ENCODE measurements at regions not wholly inside any gene's neighbourhood (a gene's known extent, or its start where the extent isn't known, plus 50 kb on each side); places are given as distances from the start of the nearest gene placed in this dataset.

DNA sequence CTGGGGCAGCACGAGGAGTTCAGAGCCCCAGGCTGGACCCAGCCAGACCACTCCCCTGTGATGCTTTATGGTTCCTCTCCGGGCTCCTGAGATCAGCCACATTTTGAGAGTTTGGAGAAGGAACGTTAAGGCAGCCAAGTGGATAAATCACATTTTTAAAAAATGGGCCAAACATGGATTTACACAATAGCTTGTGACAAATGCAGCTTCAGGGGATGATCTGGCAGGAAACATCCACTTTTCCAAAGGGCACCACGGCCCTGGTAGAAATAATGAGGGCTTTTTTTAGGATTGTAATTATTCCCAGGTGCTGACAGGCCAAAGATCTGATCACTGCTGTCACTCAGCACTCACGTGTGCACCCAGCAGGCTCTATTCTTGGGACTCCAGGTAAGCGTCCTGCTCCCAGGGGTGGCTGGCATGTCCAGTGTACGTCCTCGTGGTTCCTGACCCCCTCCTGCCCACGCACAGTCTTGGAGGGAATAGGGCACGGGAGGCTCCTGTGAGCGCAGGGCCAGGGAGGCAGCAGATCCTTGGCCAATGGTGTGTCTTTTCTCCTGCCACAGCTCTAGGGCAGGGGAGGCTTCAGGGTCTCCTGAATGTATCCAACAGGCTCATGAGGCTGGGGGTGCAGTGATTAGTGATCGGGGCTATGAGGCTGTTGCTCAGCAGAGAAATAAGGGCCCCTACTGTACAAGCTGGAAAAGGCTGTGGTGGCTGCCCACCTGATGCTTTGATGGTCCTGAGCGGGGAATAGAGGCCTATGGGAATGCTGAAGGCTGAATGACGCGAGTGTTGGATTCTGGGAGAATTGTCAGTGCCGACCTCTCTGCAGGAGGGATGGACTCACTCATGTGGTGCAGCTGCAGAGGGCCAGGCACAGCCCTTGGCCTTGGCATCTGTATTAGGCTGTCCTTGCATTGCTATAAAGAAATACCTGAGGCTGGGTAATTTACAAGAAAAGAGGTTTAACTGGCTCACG, 415.7 kb downstream of the PTPRU start:
- Histone ChIP-seq H3K27ac (ENCODE audit: low read depth, low read length) (no peak overlapping the region), H3K36me3 (ENCODE audit: control insufficient read depth, insufficient read depth, low read length) (no peaks in the 10 kb centered on the region), H3K9ac (ENCODE audit: low read length) (no peak overlapping the region), H3K4me1 (ENCODE audit: control insufficient read depth, insufficient read depth, low read length) (no peaks in the 10 kb centered on the region), H3K4me3 (ENCODE audit: low read length) (no peak overlapping the region), H3K27me3 (ENCODE audit: control insufficient read depth, insufficient read depth, low read length) (peaks cover 2% of the 10 kb centered on the region)

- Histone ChIP-seq H3K27ac (ENCODE audit: low read depth, low read length) (no peak overlapping the region), H3K36me3 (ENCODE audit: control insufficient read depth, insufficient read depth, low read length) (no peaks in the 10 kb centered on the region), H3K4me1 (ENCODE audit: control insufficient read depth, insufficient read depth, low read length) (no peaks in the 10 kb centered on the region), H3K27me3 (ENCODE audit: control insufficient read depth, insufficient read depth, low read length) (peaks cover 2% of the 10 kb centered on the region), H3K4me3 (ENCODE audit: low read length) (no peak overlapping the region), H3K9ac (ENCODE audit: low read length) (no peak overlapping the region)
Observed at GRCh38 chr1:29651246-29651645, 414.9 kb downstream of the PTPRU start.

DNA sequence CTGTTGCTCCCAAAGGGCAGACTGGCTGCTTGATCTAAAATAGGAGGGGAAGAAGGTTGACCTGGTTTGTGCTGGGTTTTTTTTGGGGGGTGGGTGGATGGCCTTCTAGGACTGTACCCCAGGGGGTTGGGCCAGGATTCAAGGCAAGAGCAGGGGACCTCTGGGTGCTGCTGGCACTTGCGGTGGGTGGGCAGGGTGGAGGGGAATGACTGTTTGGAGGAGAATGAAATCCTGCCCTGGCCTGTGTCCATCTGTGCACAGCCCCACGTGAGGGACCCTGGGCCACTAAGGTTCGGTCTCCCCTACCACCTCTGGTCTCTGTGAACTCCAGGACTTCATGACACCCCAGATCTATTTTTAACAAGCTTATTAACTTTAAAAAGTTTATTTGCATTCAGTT, 414.2 kb downstream of the PTPRU start:
- no peak overlapping the region for H3K9ac ChIP-seq (ENCODE audit: low read length)
- no peak overlapping the region for H3K4me3 ChIP-seq (ENCODE audit: low read length)
- no peak overlapping the region for H3K27ac ChIP-seq (ENCODE audit: low read depth, low read length)
- H3K36me3 ChIP-seq (ENCODE audit: control insufficient read depth, insufficient read depth, low read length), result no peaks in the 10 kb centered on the region
- H3K4me1 ChIP-seq (ENCODE audit: control insufficient read depth, insufficient read depth, low read length), result no peaks in the 10 kb centered on the region
- peaks cover 2% of the 10 kb centered on the region for H3K27me3 ChIP-seq (ENCODE audit: control insufficient read depth, insufficient read depth, low read length)

- Histone ChIP-seq H3K9ac (ENCODE audit: low read length) (no peak overlapping the region), H3K27me3 (ENCODE audit: control insufficient read depth, insufficient read depth, low read length) (peaks cover 2% of the 10 kb centered on the region), H3K36me3 (ENCODE audit: control insufficient read depth, insufficient read depth, low read length) (no peaks in the 10 kb centered on the region), H3K4me3 (ENCODE audit: low read length) (no peak overlapping the region), H3K4me1 (ENCODE audit: control insufficient read depth, insufficient read depth, low read length) (no peaks in the 10 kb centered on the region), H3K27ac (ENCODE audit: low read depth, low read length) (no peak overlapping the region)
Observed at GRCh38 chr1:29650041-29650400, 413.7 kb downstream of the PTPRU start.

GRCh38 chr1:29649189-29650040, 413.1 kb downstream of the PTPRU start:
- Histone ChIP-seq H3K4me3 (ENCODE audit: low read length) (no peak overlapping the region), H3K27ac (ENCODE audit: low read depth, low read length) (no peak overlapping the region), H3K9ac (ENCODE audit: low read length) (no peak overlapping the region), H3K27me3 (ENCODE audit: control insufficient read depth, insufficient read depth, low read length) (peaks cover 2% of the 10 kb centered on the region), H3K36me3 (ENCODE audit: control insufficient read depth, insufficient read depth, low read length) (no peaks in the 10 kb centered on the region), H3K4me1 (ENCODE audit: control insufficient read depth, insufficient read depth, low read length) (no peaks in the 10 kb centered on the region)

DNA sequence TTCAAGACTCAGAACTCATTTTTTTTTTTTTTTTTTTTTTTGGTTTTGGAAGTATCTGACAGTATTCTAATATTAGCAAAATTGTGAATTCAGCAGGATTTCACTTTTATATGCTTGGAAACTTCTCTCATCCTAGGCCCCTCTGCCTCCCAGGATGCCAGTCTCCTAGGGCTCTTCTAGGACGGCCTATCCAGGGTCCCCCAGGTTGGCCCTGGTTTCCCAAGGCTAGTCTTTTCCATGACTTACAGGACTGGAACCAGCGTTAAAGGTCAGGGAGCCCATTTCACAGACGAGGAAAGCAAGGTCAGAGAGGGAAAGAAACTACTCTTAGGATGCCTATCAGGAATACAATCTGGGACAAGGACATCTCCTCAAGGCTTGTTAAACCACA, 412.5 kb downstream of the PTPRU start:
- H3K4me1 ChIP-seq (ENCODE audit: control insufficient read depth, insufficient read depth, low read length), result no peaks in the 10 kb centered on the region
- H3K36me3 ChIP-seq (ENCODE audit: control insufficient read depth, insufficient read depth, low read length), result no peaks in the 10 kb centered on the region
- no peak overlapping the region for H3K9ac ChIP-seq (ENCODE audit: low read length)
- no peak overlapping the region for H3K27ac ChIP-seq (ENCODE audit: low read depth, low read length)
- H3K4me3 ChIP-seq (ENCODE audit: low read length), result no peak overlapping the region
- H3K27me3 ChIP-seq (ENCODE audit: control insufficient read depth, insufficient read depth, low read length), result peaks cover 2% of the 10 kb centered on the region

- Histone ChIP-seq H3K27me3 (ENCODE audit: control insufficient read depth, insufficient read depth, low read length) (peaks cover 2% of the 10 kb centered on the region), H3K36me3 (ENCODE audit: control insufficient read depth, insufficient read depth, low read length) (no peaks in the 10 kb centered on the region), H3K27ac (ENCODE audit: low read depth, low read length) (no peak overlapping the region), H3K4me3 (ENCODE audit: low read length) (no peak overlapping the region), H3K4me1 (ENCODE audit: control insufficient read depth, insufficient read depth, low read length) (no peaks in the 10 kb centered on the region), H3K9ac (ENCODE audit: low read length) (no peak overlapping the region)
Observed at GRCh38 chr1:29648026-29648425, 411.7 kb downstream of the PTPRU start.

GRCh38 chr1:29647581-29647980, 411.3 kb downstream of the PTPRU start:
- peaks cover 2% of the 10 kb centered on the region for H3K27me3 ChIP-seq (ENCODE audit: control insufficient read depth, insufficient read depth, low read length)
- no peak overlapping the region for H3K4me3 ChIP-seq (ENCODE audit: low read length)
- no peak overlapping the region for H3K9ac ChIP-seq (ENCODE audit: low read length)
- H3K36me3 ChIP-seq (ENCODE audit: control insufficient read depth, insufficient read depth, low read length), result no peaks in the 10 kb centered on the region
- no peak overlapping the region for H3K27ac ChIP-seq (ENCODE audit: low read depth, low read length)
- H3K4me1 ChIP-seq (ENCODE audit: control insufficient read depth, insufficient read depth, low read length), result no peaks in the 10 kb centered on the region

- Histone ChIP-seq H3K4me3 (ENCODE audit: low read length) (no peak overlapping the region), H3K9ac (ENCODE audit: low read length) (no peak overlapping the region), H3K4me1 (ENCODE audit: control insufficient read depth, insufficient read depth, low read length) (no peaks in the 10 kb centered on the region), H3K36me3 (ENCODE audit: control insufficient read depth, insufficient read depth, low read length) (no peaks in the 10 kb centered on the region), H3K27me3 (ENCODE audit: control insufficient read depth, insufficient read depth, low read length) (peaks cover 2% of the 10 kb centered on the region), H3K27ac (ENCODE audit: low read depth, low read length) (no peak overlapping the region)
Observed at GRCh38 chr1:29646161-29646775, 409.9 kb downstream of the PTPRU start.

DNA sequence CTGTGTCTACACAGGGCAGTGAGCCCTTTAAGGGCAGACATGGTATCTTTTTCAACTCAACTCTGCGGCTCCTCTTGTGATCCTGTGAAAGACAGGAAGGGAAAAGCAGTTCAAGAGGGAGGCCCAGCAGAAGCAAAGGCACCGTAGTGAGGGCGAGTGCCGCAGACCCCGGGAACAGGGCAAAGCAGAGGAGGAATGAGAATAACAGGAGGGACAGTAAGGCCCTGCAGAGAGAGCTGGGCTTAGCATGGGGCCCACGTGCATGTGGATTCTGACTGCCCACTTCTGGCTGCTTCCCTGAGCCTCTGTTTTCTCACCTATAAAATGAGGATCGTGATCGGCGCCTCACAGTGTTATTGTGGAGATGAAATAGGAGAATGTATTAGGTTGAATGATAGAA, 409.3 kb downstream of the PTPRU start:
- Histone ChIP-seq H3K27me3 (ENCODE audit: control insufficient read depth, insufficient read depth, low read length) (peaks cover 2% of the 10 kb centered on the region), H3K27ac (ENCODE audit: low read depth, low read length) (no peak overlapping the region), H3K4me1 (ENCODE audit: control insufficient read depth, insufficient read depth, low read length) (no peaks in the 10 kb centered on the region), H3K36me3 (ENCODE audit: control insufficient read depth, insufficient read depth, low read length) (no peaks in the 10 kb centered on the region), H3K9ac (ENCODE audit: low read length) (no peak overlapping the region), H3K4me3 (ENCODE audit: low read length) (no peak overlapping the region)

- H3K4me1 ChIP-seq (ENCODE audit: control insufficient read depth, insufficient read depth, low read length), result no peaks in the 10 kb centered on the region
- no peaks in the 10 kb centered on the region for H3K36me3 ChIP-seq (ENCODE audit: control insufficient read depth, insufficient read depth, low read length)
- no peak overlapping the region for H3K9ac ChIP-seq (ENCODE audit: low read length)
- peaks cover 2% of the 10 kb centered on the region for H3K27me3 ChIP-seq (ENCODE audit: control insufficient read depth, insufficient read depth, low read length)
- H3K27ac ChIP-seq (ENCODE audit: low read depth, low read length), result no peak overlapping the region
- no peak overlapping the region for H3K4me3 ChIP-seq (ENCODE audit: low read length)
Observed at GRCh38 chr1:29644812-29645211, 408.5 kb downstream of the PTPRU start.

GRCh38 chr1:29643838-29644440, 407.6 kb downstream of the PTPRU start:
- Histone ChIP-seq H3K27ac (ENCODE audit: low read depth, low read length) (no peak overlapping the region), H3K4me1 (ENCODE audit: control insufficient read depth, insufficient read depth, low read length) (no peaks in the 10 kb centered on the region), H3K36me3 (ENCODE audit: control insufficient read depth, insufficient read depth, low read length) (no peaks in the 10 kb centered on the region), H3K9ac (ENCODE audit: low read length) (no peak overlapping the region), H3K27me3 (ENCODE audit: control insufficient read depth, insufficient read depth, low read length) (peaks cover 2% of the 10 kb centered on the region), H3K4me3 (ENCODE audit: low read length) (no peak overlapping the region)
